ENCODE measurements at regions not wholly inside any gene's neighbourhood (a gene's known extent, or its start where the extent isn't known, plus 50 kb on each side); places are given as distances from the start of the nearest gene placed in this dataset.

DNA sequence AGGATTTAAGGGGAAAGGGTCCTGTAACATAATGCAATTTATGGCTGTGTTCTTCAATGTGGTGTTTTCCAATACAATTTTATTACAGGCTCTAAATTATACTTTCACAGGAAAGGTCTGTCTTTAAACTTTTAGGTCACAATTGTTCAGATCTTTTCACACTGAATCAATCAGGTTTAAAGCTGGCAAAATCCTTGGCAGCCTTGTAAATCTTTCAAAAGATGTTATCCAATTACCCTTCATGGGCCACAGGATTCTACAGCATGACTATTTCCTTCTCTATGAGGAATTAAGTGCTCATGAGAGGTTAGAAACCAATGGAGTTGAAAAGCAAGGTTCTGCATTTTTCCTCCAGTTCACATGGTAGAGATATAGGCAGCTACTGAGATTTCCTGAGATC lies 211.5 kb upstream of the MIR17HG start (continued):
- TF ChIP-seq ZNF407 (IDR thresholded peaks at IDR 0.05; ENCODE audit: low read depth) (no peak), ARNT (IDR thresholded peaks at IDR 0.05) (no peak), ZNF253 (CRISPR knock-in tag; conservative IDR thresholded peaks at IDR 0.05) (no peak), ZNF644 (tag; IDR thresholded peaks at IDR 0.05; ENCODE audit: low read depth) (no peak)
- TF ChIP-seq, protein P1, sequence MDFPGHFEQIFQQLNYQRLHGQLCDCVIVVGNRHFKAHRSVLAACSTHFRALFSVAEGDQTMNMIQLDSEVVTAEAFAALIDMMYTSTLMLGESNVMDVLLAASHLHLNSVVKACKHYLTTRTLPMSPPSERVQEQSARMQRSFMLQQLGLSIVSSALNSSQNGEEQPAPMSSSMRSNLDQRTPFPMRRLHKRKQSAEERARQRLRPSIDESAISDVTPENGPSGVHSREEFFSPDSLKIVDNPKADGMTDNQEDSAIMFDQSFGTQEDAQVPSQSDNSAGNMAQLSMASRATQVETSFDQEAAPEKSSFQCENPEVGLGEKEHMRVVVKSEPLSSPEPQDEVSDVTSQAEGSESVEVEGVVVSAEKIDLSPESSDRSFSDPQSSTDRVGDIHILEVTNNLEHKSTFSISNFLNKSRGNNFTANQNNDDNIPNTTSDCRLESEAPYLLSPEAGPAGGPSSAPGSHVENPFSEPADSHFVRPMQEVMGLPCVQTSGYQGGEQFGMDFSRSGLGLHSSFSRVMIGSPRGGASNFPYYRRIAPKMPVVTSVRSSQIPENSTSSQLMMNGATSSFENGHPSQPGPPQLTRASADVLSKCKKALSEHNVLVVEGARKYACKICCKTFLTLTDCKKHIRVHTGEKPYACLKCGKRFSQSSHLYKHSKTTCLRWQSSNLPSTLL (IDR thresholded peaks at IDR 0.05): no peak

Measured in K562 (cell line).